PC-3 (cell line): ENCODE measurements at regions not wholly inside any gene's neighbourhood (a gene's known extent, or its start where the extent isn't known, plus 50 kb on each side); places are given as distances from the start of the nearest gene placed in this dataset.

Experiments used
- ATAC-seq: fragments of 200-7000 bp; cut with Tn5 transposase; 2 replicates; pipeline ENCODE4 v1.9.1; 2020; ENCODE audit warnings: mild to moderate bottlenecking, moderate library complexity
- BruUV-seq: library from RNA; stranded (reverse); fragments of 400-500 nt; replicated peaks from 2 replicates; lab custom pipeline; 2021; lab: Mats Ljungman, UMichigan
- CTCF ChIA-PET: fragments of 300-600 bp; sonication (Branson Sonifier 250); formaldehyde crosslinking; loops from one replicate; lab custom pipeline; 2022; ENCODE audit warnings: antibody characterized with exemption; lab: Charles Lee
- POLR2A ChIA-PET: fragments of 300-600 bp; sonication (Branson Sonifier 250); formaldehyde crosslinking; loops from one replicate; lab custom pipeline; 2022; ENCODE audit warnings: antibody characterized with exemption; ENCODE audit not compliant: unreplicated experiment; lab: Charles Lee
- DNase-seq: peaks from one replicate; pipeline ENCODE4 v3.0.0-alpha.2; 2015
- H2AFZ ChIP-seq: fragments of 300-600 bp; sonication (generic); 2 replicates; pipeline ENCODE4 v1.6.0; 2016; ENCODE audit warnings: antibody characterized with exemption, low read length
- H3F3A ChIP-seq: fragments of 300-600 bp; sonication (generic); one replicate; pipeline ENCODE4 v1.6.0; 2017; ENCODE audit warnings: antibody characterized with exemption, low read length, control low read depth, mild to moderate bottlenecking; ENCODE audit not compliant: unreplicated experiment
- H3K27ac ChIP-seq: fragments of 300-600 bp; sonication (generic); 2 replicates; pipeline ENCODE4 v1.5.1; 2016; ENCODE audit warnings: mild to moderate bottlenecking, low read length
- H3K27me3 ChIP-seq: fragments of 300-600 bp; sonication (generic); 2 replicates; pipeline ENCODE4 v1.6.1; 2016; ENCODE audit warnings: low read length, mixed read lengths
- H3K36me3 ChIP-seq: fragments of 300-600 bp; sonication (generic); 2 replicates; pipeline ENCODE4 v1.6.1; 2016; ENCODE audit warnings: low read depth, mixed run types, low read length, mixed read lengths
- H3K4me1 ChIP-seq: fragments of 300-600 bp; sonication (generic); 2 replicates; pipeline ENCODE4 v1.5.1; 2016; ENCODE audit warnings: low read length; ENCODE audit not compliant: insufficient read depth
- H3K4me2 ChIP-seq: fragments of 300-600 bp; sonication (generic); 2 replicates; pipeline ENCODE4 v1.6.0; 2016; ENCODE audit warnings: low read length
- H3K4me3 ChIP-seq: fragments of 300-600 bp; sonication (generic); 2 replicates; pipeline ENCODE4 v1.5.1; 2016; ENCODE audit warnings: mild to moderate bottlenecking, low read length, mixed read lengths
- H3K79me2 ChIP-seq: fragments of 300-600 bp; sonication (generic); 2 replicates; pipeline ENCODE4 v1.6.1; 2017; ENCODE audit warnings: low read length, mixed read lengths
- H3K9ac ChIP-seq: fragments of 300-600 bp; sonication (generic); 2 replicates; pipeline ENCODE4 v1.6.0; 2016; ENCODE audit warnings: mild to moderate bottlenecking, low read length
- H3K9me2 ChIP-seq: fragments of 300-600 bp; sonication (generic); replicated peaks from 2 replicates; pipeline ENCODE4 v1.6.1; 2016; ENCODE audit warnings: mixed run types, low read length, mixed read lengths
- H3K9me3 ChIP-seq: fragments of 300-600 bp; sonication (generic); 2 replicates; pipeline ENCODE4 v1.6.1; 2016; ENCODE audit warnings: low read length, mixed read lengths
- H4K20me1 ChIP-seq: fragments of 300-600 bp; sonication (generic); 2 replicates; pipeline ENCODE4 v1.6.1; 2016; ENCODE audit warnings: low read length, mixed read lengths
- EZH2 ChIP-seq: fragments of 300-600 bp; sonication (generic); IDR thresholded peaks from one replicate; pipeline ENCODE4 v1.6.1; 2017; ENCODE audit warnings: antibody characterized with exemption, mild to moderate bottlenecking, low read length; ENCODE audit not compliant: unreplicated experiment
- EZH2phosphoT487 ChIP-seq: fragments of 300-600 bp; sonication (generic); IDR thresholded peaks from 2 replicates; pipeline ENCODE4 v1.6.1; 2018; ENCODE audit warnings: mild to moderate bottlenecking, antibody characterized with exemption, low read length, borderline replicate concordance
- intact Hi-C: fragments of 100-400 bp; cut with micrococcal nuclease; formaldehyde crosslinking; loops from 2 replicates; pipeline ENCODE4 v1.9.0; 2023
- TF ChIP-seq, protein P1 (sequence below): fragments of 300-600 bp; sonication (generic); conservative IDR thresholded peaks from 2 replicates; pipeline ENCODE4 v1.5.1; 2017; ENCODE audit warnings: antibody characterized with exemption, low read depth, mild to moderate bottlenecking, low read length

DNA sequence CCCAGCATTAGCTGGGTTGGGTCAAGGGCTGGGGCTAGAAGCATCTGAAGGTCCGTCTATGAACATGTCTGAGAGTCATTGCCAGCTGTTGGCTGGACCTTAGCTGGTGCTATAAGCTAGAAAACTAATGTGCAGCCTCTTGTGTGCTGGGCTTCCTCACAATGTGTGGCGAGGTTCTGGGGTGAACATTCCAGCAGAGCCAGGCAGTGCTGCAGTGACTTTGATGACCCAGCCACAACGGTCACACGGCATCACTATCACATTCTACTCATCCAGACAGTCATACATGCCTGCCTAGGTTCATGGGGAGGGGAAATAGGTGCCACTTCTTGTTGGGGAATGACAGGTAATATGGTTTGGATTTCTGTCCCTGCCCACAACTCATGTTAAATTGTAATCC is 260.5 kb downstream of the CYP26B1 start:
- peaks cover 8% of the 10 kb centered on the region; the same call in 1 of the 2 replicates for H3K27me3 ChIP-seq
- no peaks in the 10 kb centered on the region for H4K20me1 ChIP-seq
- no peak for TF ChIP-seq EZH2phosphoT487
- no peak for TF ChIP-seq EZH2
- TF ChIP-seq, protein P1, sequence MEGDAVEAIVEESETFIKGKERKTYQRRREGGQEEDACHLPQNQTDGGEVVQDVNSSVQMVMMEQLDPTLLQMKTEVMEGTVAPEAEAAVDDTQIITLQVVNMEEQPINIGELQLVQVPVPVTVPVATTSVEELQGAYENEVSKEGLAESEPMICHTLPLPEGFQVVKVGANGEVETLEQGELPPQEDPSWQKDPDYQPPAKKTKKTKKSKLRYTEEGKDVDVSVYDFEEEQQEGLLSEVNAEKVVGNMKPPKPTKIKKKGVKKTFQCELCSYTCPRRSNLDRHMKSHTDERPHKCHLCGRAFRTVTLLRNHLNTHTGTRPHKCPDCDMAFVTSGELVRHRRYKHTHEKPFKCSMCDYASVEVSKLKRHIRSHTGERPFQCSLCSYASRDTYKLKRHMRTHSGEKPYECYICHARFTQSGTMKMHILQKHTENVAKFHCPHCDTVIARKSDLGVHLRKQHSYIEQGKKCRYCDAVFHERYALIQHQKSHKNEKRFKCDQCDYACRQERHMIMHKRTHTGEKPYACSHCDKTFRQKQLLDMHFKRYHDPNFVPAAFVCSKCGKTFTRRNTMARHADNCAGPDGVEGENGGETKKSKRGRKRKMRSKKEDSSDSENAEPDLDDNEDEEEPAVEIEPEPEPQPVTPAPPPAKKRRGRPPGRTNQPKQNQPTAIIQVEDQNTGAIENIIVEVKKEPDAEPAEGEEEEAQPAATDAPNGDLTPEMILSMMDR: no peak
- H3K4me1 ChIP-seq: peaks cover 9% of the 10 kb centered on the region
- ATAC-seq: no peak
- H3K79me2 ChIP-seq: no peaks in the 10 kb centered on the region
- H3K4me3 ChIP-seq: no peak overlapping the region
- H3K36me3 ChIP-seq: no peaks in the 10 kb centered on the region
- no peak overlapping the region for H3K9ac ChIP-seq
- DNase-seq: no peak
- H3F3A ChIP-seq: no peaks in the 10 kb centered on the region
- BruUV-seq: no TSS peak
- no peak overlapping the region for H2AFZ ChIP-seq
- H3K9me3 ChIP-seq: no peaks in the 10 kb centered on the region
- H3K27ac ChIP-seq: no peak overlapping the region
- no peak overlapping the region for H3K4me2 ChIP-seq
- POLR2A ChIA-PET: no interaction called here
- CTCF ChIA-PET: no interaction called here
- no peaks in the 10 kb centered on the region for H3K9me2 ChIP-seq
- intact Hi-C loops: no loop called here

DNA sequence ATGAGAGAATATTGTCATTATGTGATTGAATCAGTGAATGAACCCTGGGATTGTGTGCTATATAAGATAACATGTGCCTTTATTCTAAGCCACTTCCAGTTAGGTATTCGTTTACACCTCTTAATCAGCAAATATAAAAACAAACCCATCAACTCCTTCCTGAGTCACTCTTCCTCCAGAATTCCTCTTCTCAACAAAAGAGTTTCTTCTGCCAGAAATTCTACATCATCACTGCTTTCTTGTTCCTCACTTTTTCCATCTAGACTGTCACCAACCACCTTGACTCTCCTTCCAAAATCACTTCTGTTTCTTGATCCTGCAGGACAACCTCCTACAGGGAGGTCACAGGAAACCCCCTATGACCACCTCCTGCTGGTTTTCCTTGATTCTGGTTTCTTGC is 261.4 kb downstream of the CYP26B1 start:
- TF ChIP-seq, protein P1: no peak
- TF ChIP-seq EZH2phosphoT487: no peak
- no peak for TF ChIP-seq EZH2
- H2AFZ ChIP-seq: no peak overlapping the region
- intact Hi-C loops: no loop called here
- peaks cover 3% of the 10 kb centered on the region; the same call in 1 of the 2 replicates for H3K27me3 ChIP-seq
- no peak overlapping the region for H3K27ac ChIP-seq
- H3K9ac ChIP-seq: no peak overlapping the region
- no peak for DNase-seq
- H4K20me1 ChIP-seq: no peaks in the 10 kb centered on the region
- no peaks in the 10 kb centered on the region for H3F3A ChIP-seq
- ChIA-PET CTCF (no interaction called here), POLR2A (no interaction called here)
- H3K9me3 ChIP-seq: no peaks in the 10 kb centered on the region
- ATAC-seq: no peak
- BruUV-seq: no TSS peak
- no peak overlapping the region for H3K4me2 ChIP-seq
- H3K9me2 ChIP-seq: no peaks in the 10 kb centered on the region
- no peak overlapping the region for H3K4me3 ChIP-seq
- H3K4me1 ChIP-seq: peaks cover 9% of the 10 kb centered on the region
- no peaks in the 10 kb centered on the region for H3K79me2 ChIP-seq
- H3K36me3 ChIP-seq: no peaks in the 10 kb centered on the region

DNA sequence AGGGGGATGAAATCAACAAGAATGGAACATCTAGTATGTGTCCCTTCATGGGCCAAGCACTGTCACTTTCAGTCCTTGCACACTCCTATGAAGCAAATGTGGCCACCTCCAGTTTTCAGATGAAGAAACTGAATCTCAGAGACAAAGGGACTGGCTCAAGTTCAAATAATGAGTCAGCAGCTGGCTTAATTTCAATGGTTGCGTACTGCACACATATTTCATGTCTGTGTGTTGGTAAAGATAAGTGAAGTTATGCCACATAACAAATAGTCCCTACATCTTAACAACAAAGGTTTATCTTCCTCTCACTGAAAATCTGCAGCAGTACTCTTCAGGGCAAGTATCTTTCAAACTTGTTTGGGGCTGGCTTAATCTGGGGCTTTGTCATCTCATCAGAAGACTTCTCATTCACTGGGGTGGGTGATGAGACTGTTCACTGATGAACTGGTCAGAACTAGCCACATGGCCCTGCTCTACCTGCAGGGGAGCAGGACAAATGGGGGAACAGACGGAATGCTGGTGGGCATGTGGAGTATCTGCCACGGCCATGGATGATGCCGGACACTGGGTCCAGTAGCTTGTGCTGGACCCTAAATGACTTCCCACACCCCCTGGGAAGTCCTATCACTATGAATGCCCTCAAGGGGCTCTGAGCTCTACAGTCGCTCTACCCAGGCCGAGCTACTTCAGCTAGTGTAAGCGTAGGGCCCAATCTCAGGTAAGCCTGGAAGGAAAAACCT is 263.2 kb downstream of the CYP26B1 start:
- ATAC-seq (no peak; the same call in 1 of the 2 replicates), DNase-seq (peak; percentile 89)
- Histone ChIP-seq H3K4me3 (no peak overlapping the region), H3K9me3 (no peaks in the 10 kb centered on the region), H3K27me3 (no peaks in the 10 kb centered on the region; the same call in 1 of the 2 replicates), H3K4me1 (peaks cover 9% of the 10 kb centered on the region), H3K9me2 (no peaks in the 10 kb centered on the region), H3F3A (no peaks in the 10 kb centered on the region), H3K27ac (no peak overlapping the region), H4K20me1 (no peaks in the 10 kb centered on the region), H2AFZ (no peak overlapping the region), H3K4me2 (no peak overlapping the region), H3K36me3 (no peaks in the 10 kb centered on the region), H3K79me2 (no peaks in the 10 kb centered on the region), H3K9ac (no peak overlapping the region)
- ChIA-PET CTCF (no interaction called here), POLR2A (no interaction called here)
- TF ChIP-seq, protein P1: no peak
- TF ChIP-seq EZH2phosphoT487: no peak
- no peak for TF ChIP-seq EZH2
- no TSS peak for BruUV-seq
- intact Hi-C loops: no loop called here
